CD4-positive, alpha-beta T cell (primary cell): ENCODE measurements at regions not wholly inside any gene's neighbourhood (a gene's known extent, or its start where the extent isn't known, plus 50 kb on each side); places are given as distances from the start of the nearest gene placed in this dataset.
"Not testable (repeated sequence)": the region's sequence is repeated elsewhere in the genome, so short reads cannot be mapped to it uniquely, and the experiment has no call there.

Experiments used
- ATAC-seq: fragments of 200-7000 bp; cut with Tn5 transposase; one replicate; pipeline ENCODE4 v1.10.0; 2022; ENCODE audit warnings: mild to moderate bottlenecking; ENCODE audit not compliant: poor library complexity
- CTCF ChIA-PET: fragments of 350-600 bp; sonication (Branson Sonifier 250); formaldehyde crosslinking; loops from one replicate; lab custom pipeline; 2021; ENCODE audit warnings: antibody characterized with exemption, inconsistent platforms; lab: Charles Lee
- POLR2A ChIA-PET: fragments of 350-600 bp; sonication (Branson Sonifier 250); formaldehyde crosslinking; loops from one replicate; lab custom pipeline; 2021; ENCODE audit warnings: antibody characterized with exemption, inconsistent platforms; lab: Charles Lee
- DNase-seq, 14 experiments: peaks; one replicate each; pipeline ENCODE4 v3.0.0-alpha.2; 2013 to 2020; ENCODE audit warnings: mixed read lengths in 2 of 14
- H3K27ac ChIP-seq, 2 donors: one replicate each; pipeline versions ENCODE4 v1.5.1 to v1.7.0; 2013; ENCODE audit warnings: low read length in 2 of 2, low read depth in 1 of 2, mild to moderate bottlenecking in 1 of 2
- H3K27me3 ChIP-seq, 2 experiments: 1 replicate in 1 of 2; 2 replicates in 1 of 2; pipeline versions ENCODE4 v1.6.1 to v1.7.0; 2013; ENCODE audit warnings: low read length in 2 of 2, control low read depth in 1 of 2, mild to moderate bottlenecking in 1 of 2, moderate library complexity in 1 of 2; ENCODE audit not compliant: insufficient read depth in 2 of 2, control insufficient read depth in 1 of 2
- H3K36me3 ChIP-seq: one replicate; pipeline ENCODE4 v1.6.1; 2013; ENCODE audit warnings: low read length, control low read depth; ENCODE audit not compliant: insufficient read depth
- H3K4me1 ChIP-seq: one replicate; pipeline ENCODE4 v1.6.1; 2013; ENCODE audit warnings: low read length, control low read depth; ENCODE audit not compliant: insufficient read depth
- H3K4me3 ChIP-seq: one replicate; pipeline ENCODE4 v1.5.1; 2013; ENCODE audit warnings: mild to moderate bottlenecking, low read length, moderate library complexity
- H3K9me3 ChIP-seq, 2 experiments: 1 replicate in 1 of 2; 2 replicates in 1 of 2; pipeline versions ENCODE4 v1.6.1 to v1.7.0; 2013; ENCODE audit warnings: low read length in 2 of 2, mild to moderate bottlenecking in 2 of 2, control low read depth in 1 of 2, moderate library complexity in 1 of 2; ENCODE audit not compliant: control insufficient read depth in 1 of 2, insufficient read depth in 1 of 2
- H3K27ac Mint-ChIP-seq: one replicate; pipeline ENCODE4 v1.8.0; 2020; ENCODE audit warnings: mixed read lengths
- H3K27me3 Mint-ChIP-seq: one replicate; pipeline ENCODE4 v1.8.0; 2021; ENCODE audit warnings: mixed read lengths
- H3K36me3 Mint-ChIP-seq: one replicate; pipeline ENCODE4 v1.8.0; 2021; ENCODE audit warnings: low read depth, mixed read lengths
- H3K4me1 Mint-ChIP-seq: one replicate; pipeline ENCODE4 v1.8.0; 2021; ENCODE audit warnings: low read depth, mixed read lengths
- H3K4me3 Mint-ChIP-seq: one replicate; pipeline ENCODE4 v1.8.0; 2020; ENCODE audit warnings: mild to moderate bottlenecking, mixed read lengths
- H3K9me3 Mint-ChIP-seq: one replicate; pipeline ENCODE4 v1.8.0; 2020; ENCODE audit warnings: mixed read lengths
- intact Hi-C, 2 experiments: fragments of 100-400 bp; cut with DNase I in 1 of 2; cut with micrococcal nuclease in 1 of 2; formaldehyde crosslinking; loops; one replicate each; pipeline versions ENCODE4 v1.15.1 to v1.9.0; 2023 to 2025; cut with DNase I, micrococcal nuclease

GRCh38 chr22:15628224-15628623 is 61.6 kb upstream of the POTEH start:
- not testable (repeated sequence) for ATAC-seq, DNase-seq

GRCh38 chr22:15636765-15637164 is 53.1 kb upstream of the POTEH start:
- CTCF ChIA-PET, H3K27me3 ChIP-seq: not testable (repeated sequence)

More at GRCh38 chr22:15628224-15628623, 61.6 kb upstream of the POTEH start:
- H3K27ac ChIP-seq, POLR2A ChIA-PET, H3K4me3 ChIP-seq, intact Hi-C loops, H3K27me3 ChIP-seq, H3K27me3 Mint-ChIP-seq, H3K36me3 Mint-ChIP-seq, H3K36me3 ChIP-seq, H3K9me3 ChIP-seq, H3K9me3 Mint-ChIP-seq, H3K27ac Mint-ChIP-seq, H3K4me3 Mint-ChIP-seq, CTCF ChIA-PET, H3K4me1 Mint-ChIP-seq, H3K4me1 ChIP-seq: not testable (repeated sequence)

GRCh38 chr22:15637471-15637870 is 52.4 kb upstream of the POTEH start:
- H3K9me3 ChIP-seq, H3K36me3 ChIP-seq, POLR2A ChIA-PET, CTCF ChIA-PET, DNase-seq, H3K9me3 Mint-ChIP-seq, H3K4me3 Mint-ChIP-seq, H3K27ac ChIP-seq, H3K27me3 ChIP-seq, H3K4me1 Mint-ChIP-seq, H3K27ac Mint-ChIP-seq, H3K4me1 ChIP-seq, H3K36me3 Mint-ChIP-seq, H3K4me3 ChIP-seq, intact Hi-C loops, ATAC-seq, H3K27me3 Mint-ChIP-seq: not testable (repeated sequence)

More at GRCh38 chr22:15636765-15637164, 53.1 kb upstream of the POTEH start:
- H3K4me3 Mint-ChIP-seq, ATAC-seq, H3K4me1 Mint-ChIP-seq, H3K27ac Mint-ChIP-seq, H3K27ac ChIP-seq, H3K27me3 Mint-ChIP-seq, H3K9me3 ChIP-seq, H3K36me3 ChIP-seq, intact Hi-C loops, H3K4me3 ChIP-seq, H3K9me3 Mint-ChIP-seq, H3K4me1 ChIP-seq, H3K36me3 Mint-ChIP-seq, POLR2A ChIA-PET: not testable (repeated sequence)
- DNase-seq: peak in 1 of 14 experiments; percentile 0

GRCh38 chr22:15637886-15638285 is 51.9 kb upstream of the POTEH start:
- H3K4me1 ChIP-seq, H3K27ac Mint-ChIP-seq, H3K36me3 Mint-ChIP-seq, H3K27me3 Mint-ChIP-seq, H3K9me3 Mint-ChIP-seq, H3K27ac ChIP-seq, H3K4me1 Mint-ChIP-seq, ATAC-seq, H3K36me3 ChIP-seq, H3K4me3 ChIP-seq, H3K9me3 ChIP-seq, CTCF ChIA-PET, POLR2A ChIA-PET, H3K4me3 Mint-ChIP-seq, H3K27me3 ChIP-seq, intact Hi-C loops: not testable (repeated sequence)
- peak in 1 of 14 experiments; percentile 0 for DNase-seq
